Endothelial cell of umbilical vein (primary cell): ENCODE measurements at regions not wholly inside any gene's neighbourhood (a gene's known extent, or its start where the extent isn't known, plus 50 kb on each side); places are given as distances from the start of the nearest gene placed in this dataset.

Experiments
- BruUV-seq: library from RNA; stranded (reverse); fragments of 400-500 nt; replicated peaks from 2 replicates; lab custom pipeline; 2021; lab: Mats Ljungman, UMichigan
- CTCF ChIA-PET: fragments of 300-600, 350-600 bp; sonication (Branson Sonifier 250); formaldehyde crosslinking; loops from one replicate; lab custom pipeline; 2021; ENCODE audit warnings: antibody characterized with exemption, inconsistent platforms; lab: Charles Lee
- POLR2A ChIA-PET: fragments of 300-600, 350-600 bp; sonication (Branson Sonifier 250); formaldehyde crosslinking; loops from one replicate; lab custom pipeline; 2021; ENCODE audit warnings: antibody characterized with exemption, inconsistent platforms; lab: Charles Lee
- DNase-seq: peaks from one replicate; pipeline ENCODE4 v3.0.0-alpha.2; 2011; ENCODE audit warnings: low read depth, low spot score
- FAIRE-seq: peaks from 2 replicates; lab custom pipeline; 2011; peaks lifted over from hg19 to GRCh38; lab: Jason Lieb, UNC
- H2AFZ ChIP-seq: 2 replicates; pipeline ENCODE4 v1.6.0; 2012; ENCODE audit warnings: low read depth, low read length, control low read depth, inconsistent platforms
- H3K27ac ChIP-seq: 2 replicates; pipeline ENCODE4 v1.5.1; 2011; ENCODE audit warnings: low read depth, mild to moderate bottlenecking, control low read depth, low read length, moderate library complexity; ENCODE audit not compliant: insufficient read depth
- H3K27me3 ChIP-seq, 2 experiments: 2 replicates each; pipeline versions ENCODE4 v1.6.0 to v1.6.1; 2011; ENCODE audit warnings: low read length in 2 of 2, mixed read lengths in 1 of 2; ENCODE audit not compliant: control insufficient read depth in 2 of 2, insufficient read depth in 2 of 2
- H3K36me3 ChIP-seq, 2 experiments: 2 replicates in 1 of 2; 3 replicates in 1 of 2; pipeline ENCODE4 v1.5.1; 2011; ENCODE audit warnings: low read length in 2 of 2, mild to moderate bottlenecking in 1 of 2, moderate library complexity in 1 of 2; ENCODE audit not compliant: control insufficient read depth in 2 of 2, insufficient read depth in 2 of 2; ENCODE audit errors: extremely low read depth in 1 of 2
- H3K4me1 ChIP-seq: 3 replicates; pipeline ENCODE4 v1.5.1; 2011; ENCODE audit warnings: mild to moderate bottlenecking, low read length; ENCODE audit not compliant: control insufficient read depth, insufficient read depth; ENCODE audit errors: extremely low read depth
- H3K4me2 ChIP-seq: 2 replicates; pipeline ENCODE4 v1.6.1; 2011; ENCODE audit warnings: low read length, control low read depth, mixed read lengths; ENCODE audit not compliant: insufficient read depth
- H3K4me3 ChIP-seq, 3 experiments: fragments of 200-600 bp in 1 of 3; sonication (generic), shearing (Covaris generic) in 1 of 3; replicated peaks in 1 of 3; 2 replicates each; pipeline ENCODE4 v1.5.1; 2011 to 2016; ENCODE audit warnings: control low read depth in 3 of 3, low read length in 3 of 3, mild to moderate bottlenecking in 2 of 3, inconsistent platforms in 1 of 3, low read depth in 1 of 3, moderate library complexity in 1 of 3; ENCODE audit not compliant: insufficient read depth in 1 of 3
- H3K79me2 ChIP-seq: 2 replicates; pipeline ENCODE4 v1.6.0; 2012; ENCODE audit warnings: low read length, inconsistent platforms; ENCODE audit not compliant: control insufficient read depth, insufficient read depth
- H3K9ac ChIP-seq: replicated peaks from 2 replicates; pipeline ENCODE3; 2011; ENCODE audit warnings: low read length, control low read depth; ENCODE audit not compliant: insufficient read depth; ENCODE audit errors: extremely low read depth
- H3K9me1 ChIP-seq: replicated peaks from 3 replicates; pipeline ENCODE4 v1.6.0; 2011; ENCODE audit warnings: mild to moderate bottlenecking, low read length; ENCODE audit not compliant: control insufficient read depth, insufficient read depth; ENCODE audit errors: extremely low read depth
- H3K9me3 ChIP-seq: replicated peaks from 2 replicates; pipeline ENCODE4 v1.5.1; 2012; ENCODE audit warnings: low read length, inconsistent platforms; ENCODE audit not compliant: control insufficient read depth, insufficient read depth
- H4K20me1 ChIP-seq: replicated peaks from 2 replicates; pipeline ENCODE3; 2011; ENCODE audit warnings: mild to moderate bottlenecking, low read length; ENCODE audit not compliant: control insufficient read depth, insufficient read depth; ENCODE audit errors: extremely low read depth
- CTCF ChIP-seq, 2 donors: IDR thresholded peaks; 1 replicate in 1 of 2; 2 replicates in 1 of 2; pipeline ENCODE4 v1.5.1; 2011; ENCODE audit warnings: low read length in 2 of 2, mild to moderate bottlenecking in 2 of 2, moderate library complexity in 2 of 2, control low read depth in 1 of 2, inconsistent platforms in 1 of 2, low read depth in 1 of 2; ENCODE audit not compliant: insufficient read depth in 1 of 2; ENCODE audit errors: extremely low read depth in 1 of 2
- EZH2 ChIP-seq: IDR thresholded peaks from 2 replicates; pipeline ENCODE4 v1.6.1; 2012; ENCODE audit warnings: borderline replicate concordance, low read depth, mild to moderate bottlenecking, moderate library complexity, low read length, inconsistent platforms; ENCODE audit not compliant: severe bottlenecking
- FOS ChIP-seq: IDR thresholded peaks from 2 replicates; pipeline ENCODE4 v1.6.1; 2011; ENCODE audit warnings: mild to moderate bottlenecking, low read length, moderate library complexity, borderline replicate concordance; ENCODE audit not compliant: insufficient read depth
- GATA2 ChIP-seq: IDR thresholded peaks from 2 replicates; pipeline ENCODE4 v1.7.0; 2011; ENCODE audit warnings: low read depth, mild to moderate bottlenecking, moderate library complexity, mixed read lengths, low read length; ENCODE audit not compliant: insufficient read length, insufficient read depth
- JUN ChIP-seq: IDR thresholded peaks from 2 replicates; pipeline ENCODE4 v1.6.1; 2011; ENCODE audit warnings: borderline replicate concordance, low read depth; ENCODE audit not compliant: insufficient read length, insufficient read depth
- MAX ChIP-seq: IDR thresholded peaks from 2 replicates; pipeline ENCODE4 v1.6.1; 2011; ENCODE audit not compliant: insufficient read depth, insufficient read length
- MYC ChIP-seq: IDR thresholded peaks from one replicate; pipeline ENCODE4 v1.6.1; 2011; ENCODE audit warnings: mild to moderate bottlenecking, low read depth, low read length
- POLR2A ChIP-seq: IDR thresholded peaks from 2 replicates; pipeline ENCODE4 v1.6.1; 2012; ENCODE audit warnings: low read depth, mild to moderate bottlenecking, control low read depth, low read length
- POLR2AphosphoS5 ChIP-seq: IDR thresholded peaks from 2 replicates; pipeline ENCODE4 v1.6.1; 2012; ENCODE audit warnings: low read depth, mild to moderate bottlenecking, control low read depth, low read length, moderate library complexity; ENCODE audit not compliant: insufficient read depth
- dilution Hi-C: fragments of 300-500 bp; cut with MboI; formaldehyde crosslinking; loops from one replicate; pipeline ENCODE4 v1.15.0; 2019; ENCODE audit warnings: low sequenced_read_pairs; ENCODE audit not compliant: extremely low pct_ligation_motif_present
- intact Hi-C: fragments of 100-400 bp; cut with micrococcal nuclease; formaldehyde crosslinking; loops from one replicate; pipeline ENCODE4 v1.10.0; 2022

- Histone ChIP-seq H3K9ac (no peak overlapping the region), H3K4me3 (no peak overlapping the region), H4K20me1 (no peaks in the 10 kb centered on the region), H3K27me3 (peaks cover 0 to 2% of the 10 kb centered on the region in 2 experiments), H3K4me1 (peaks cover 17% of the 10 kb centered on the region), H3K27ac (no peak overlapping the region), H3K9me1 (no peaks in the 10 kb centered on the region), H3K4me2 (no peak overlapping the region), H3K79me2 (no peaks in the 10 kb centered on the region), H3K36me3 (no peaks in the 10 kb centered on the region), H3K9me3 (no peaks in the 10 kb centered on the region), H2AFZ (no peak overlapping the region)
- BruUV-seq, result no TSS peak
- dilution Hi-C loops (no loop called here), intact Hi-C loops (no loop called here)
- DNase-seq (no peak), FAIRE-seq (no peak)
- no peak for TF ChIP-seq MYC
- TF ChIP-seq MAX, result no peak
- no peak for TF ChIP-seq FOS
- TF ChIP-seq GATA2, result no peak
- TF ChIP-seq CTCF (IDR thresholded peaks at IDR 0.05; ENCODE audit: extremely low read depth in 1 of 2, insufficient read depth in 1 of 2, low read depth in 1 of 2, low read length in 2 of 2), result no peak
- TF ChIP-seq POLR2A, result no peak
- no peak for TF ChIP-seq JUN
- TF ChIP-seq EZH2, result no peak
- TF ChIP-seq POLR2AphosphoS5, result no peak
- ChIA-PET POLR2A (no interaction called here), CTCF (interaction anchor here (11.9 kb wide), 1 partner anchor 10 kb away, joined by 140 read pairs; no protein-coding TSS in a partner anchor)
Observed at GRCh38 chr3:43865887-43866528, 175.3 kb downstream of the ABHD5 start.
